Right cardiac atrium (tissue), 5 donors: ENCODE measurements at regions not wholly inside any gene's neighbourhood (a gene's known extent, or its start where the extent isn't known, plus 50 kb on each side); places are given as distances from the start of the nearest gene placed in this dataset.

Experiments used
- ATAC-seq, 2 donors: fragments of 200-7000 bp; cut with Tn5 transposase; one replicate each; pipeline versions ENCODE4 v1.8.0 to v1.9.1; 2020; ENCODE audit warnings: moderate library complexity in 2 of 2, mild to moderate bottlenecking in 1 of 2
- DNase-seq, 3 donors: peaks; one replicate each; pipeline ENCODE4 v3.0.0-alpha.2; 2020
- H3K27ac ChIP-seq: one replicate; pipeline ENCODE4 v1.5.1; 2013; ENCODE audit warnings: mild to moderate bottlenecking, low read length, control low read depth, moderate library complexity
- H3K27me3 ChIP-seq: one replicate; pipeline ENCODE4 v1.6.1; 2013; ENCODE audit not compliant: control insufficient read depth, insufficient read depth
- H3K4me1 ChIP-seq: one replicate; pipeline ENCODE4 v1.6.1; 2013; ENCODE audit warnings: low read length; ENCODE audit not compliant: control insufficient read depth, insufficient read depth
- H3K4me3 ChIP-seq: one replicate; pipeline ENCODE4 v1.5.1; 2013; ENCODE audit warnings: low read length, control low read depth
- H3K9me3 ChIP-seq: one replicate; pipeline ENCODE4 v1.6.1; 2013; ENCODE audit warnings: low read length; ENCODE audit not compliant: control insufficient read depth
- WGBS: extraction: QIAGEN DNeasy Blood & Tissue Kit; methylation state at CpG from one replicate; pipeline ENCODE4 v1.1.7; 2013; 5-methylcytosine and 5-hydroxymethylcytosine counted together
- intact Hi-C, 4 donors: fragments of 100-400 bp; cut with DNase I; formaldehyde crosslinking; loops; one replicate each; pipeline versions ENCODE4 v1.11.0 to v1.14.0; 2022 to 2023
- donor health status: healthy with polysubstance abuse.
- donor health status: DM: no; HTN: yes; CAD: no.
- donor health status: DM: no; HTN: no; CAD: no.
- donor health status: DM: no; HTN: yes; CAD: no; lungs with severe emphysema.
- donor health status: DM: yes; HTN: yes; CAD: no.

GRCh38 chr6:166774770-166775169, 147.7 kb upstream of the RPS6KA2 start:
- H3K9me3 ChIP-seq = no peaks in the 10 kb centered on the region
- DNase-seq (peak in 1 of 3 donors; percentile 10), ATAC-seq (no peak)
- intact Hi-C loops = loop anchor here (5.0 to 10.0 kb wide), 5 partner anchors 178 to 370 kb away; partner anchors contain the start of gene RNASET2 (in 1 of the 4)
- no peak overlapping the region for H3K4me3 ChIP-seq
- WGBS = 64% methylated on average over 12 of the region's 12 CpGs
- H3K4me1 ChIP-seq = no peaks in the 10 kb centered on the region
- H3K27ac ChIP-seq = no peak overlapping the region
- no peaks in the 10 kb centered on the region for H3K27me3 ChIP-seq

- no peak for ATAC-seq
- intact Hi-C loops = loop anchor here in 3 of 4 donors (10.0 kb wide), 3 partner anchors 181 to 371 kb away; partner anchors contain the start of gene RNASET2 (in 1 of the 3)
- 83% methylated on average over 8 of the region's 8 CpGs for WGBS
- no peak overlapping the region for H3K4me3 ChIP-seq
- DNase-seq = peak in 1 of 3 donors; percentile 14
- H3K9me3 ChIP-seq = no peaks in the 10 kb centered on the region
- no peaks in the 10 kb centered on the region for H3K27me3 ChIP-seq
- H3K4me1 ChIP-seq = no peaks in the 10 kb centered on the region
- no peak overlapping the region for H3K27ac ChIP-seq
These were observed 147.2 kb upstream of the RPS6KA2 start for GRCh38 chr6:166774292-166774691.

- H3K27ac ChIP-seq = no peak overlapping the region
- intact Hi-C loops = loop anchor here in 3 of 4 donors (10.0 kb wide), 3 partner anchors 182 to 372 kb away; partner anchors contain the start of gene RNASET2 (in 1 of the 3)
- no peaks in the 10 kb centered on the region for H3K4me1 ChIP-seq
- no peaks in the 10 kb centered on the region for H3K27me3 ChIP-seq
- no peaks in the 10 kb centered on the region for H3K9me3 ChIP-seq
- ATAC-seq (no peak), DNase-seq (peak in 1 of 3 donors; percentile 3)
- WGBS = 74% methylated on average over 8 of the region's 8 CpGs
- no peak overlapping the region for H3K4me3 ChIP-seq
These were observed 145.5 kb upstream of the RPS6KA2 start for GRCh38 chr6:166772518-166772917.

- no peaks in the 10 kb centered on the region for H3K4me1 ChIP-seq
- H3K27ac ChIP-seq = no peak overlapping the region
- no peaks in the 10 kb centered on the region for H3K9me3 ChIP-seq
- no peaks in the 10 kb centered on the region for H3K27me3 ChIP-seq
- ATAC-seq (no peak), DNase-seq (no peak)
- intact Hi-C loops = loop anchor here in 3 of 4 donors (10.0 kb wide), 3 partner anchors 183 to 373 kb away; partner anchors contain the start of gene RNASET2 (in 1 of the 3)
- 92% methylated on average over 13 of the region's 13 CpGs for WGBS
- no peak overlapping the region for H3K4me3 ChIP-seq
These were observed 144.7 kb upstream of the RPS6KA2 start for GRCh38 chr6:166771701-166772100.

GRCh38 chr6:166770216-166771116, 143.4 kb upstream of the RPS6KA2 start:
- no peak overlapping the region for H3K4me3 ChIP-seq
- ATAC-seq (no peak), DNase-seq (no peak)
- no peaks in the 10 kb centered on the region for H3K9me3 ChIP-seq
- WGBS = 80% methylated on average over 19 of the region's 19 CpGs
- H3K27me3 ChIP-seq = no peaks in the 10 kb centered on the region
- no peak overlapping the region for H3K27ac ChIP-seq
- H3K4me1 ChIP-seq = no peaks in the 10 kb centered on the region
- intact Hi-C loops = loop anchor here in 3 of 4 donors (10.0 kb wide), 3 partner anchors 184 to 374 kb away; partner anchors contain the start of gene RNASET2 (in 1 of the 3)

- 86% methylated on average over 7 of the region's 7 CpGs for WGBS
- intact Hi-C loops = loop anchor here in 3 of 4 donors (10.0 kb wide), 3 partner anchors 185 to 375 kb away; partner anchors contain the start of gene RNASET2 (in 1 of the 3)
- Histone ChIP-seq H3K27ac (no peak overlapping the region), H3K4me3 (no peak overlapping the region), H3K4me1 (no peaks in the 10 kb centered on the region), H3K9me3 (no peaks in the 10 kb centered on the region), H3K27me3 (no peaks in the 10 kb centered on the region)
- ATAC-seq (no peak), DNase-seq (no peak)
These were observed 142.6 kb upstream of the RPS6KA2 start for GRCh38 chr6:166769648-166770047.

DNA sequence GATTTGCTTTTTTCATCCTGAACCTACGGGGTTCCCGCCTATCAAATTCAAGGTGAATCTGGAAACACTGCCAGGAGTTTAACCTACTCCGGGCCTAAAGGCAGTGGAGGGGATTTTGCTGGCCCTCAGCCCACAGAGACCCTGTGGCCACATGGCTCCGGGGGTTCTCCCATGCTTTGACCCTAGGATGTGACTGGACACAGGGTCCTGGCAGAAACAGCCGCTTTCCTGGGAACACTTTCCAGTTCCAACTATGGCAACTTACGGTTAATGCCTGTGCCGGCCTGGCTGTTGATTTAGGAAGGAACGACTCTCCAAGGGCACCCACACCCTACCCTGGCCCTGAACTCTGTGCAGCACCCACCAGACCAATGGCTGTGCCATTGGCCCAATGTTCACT, 141.7 kb upstream of the RPS6KA2 start:
- ATAC-seq (no peak), DNase-seq (no peak)
- intact Hi-C loops = no loop called here
- no peaks in the 10 kb centered on the region for H3K27me3 ChIP-seq
- H3K4me1 ChIP-seq = no peaks in the 10 kb centered on the region
- H3K9me3 ChIP-seq = no peaks in the 10 kb centered on the region
- H3K27ac ChIP-seq = no peak overlapping the region
- H3K4me3 ChIP-seq = no peak overlapping the region
- whole genome bisulfite sequencing = 78% methylated on average over 8 of the region's 8 CpGs

DNA sequence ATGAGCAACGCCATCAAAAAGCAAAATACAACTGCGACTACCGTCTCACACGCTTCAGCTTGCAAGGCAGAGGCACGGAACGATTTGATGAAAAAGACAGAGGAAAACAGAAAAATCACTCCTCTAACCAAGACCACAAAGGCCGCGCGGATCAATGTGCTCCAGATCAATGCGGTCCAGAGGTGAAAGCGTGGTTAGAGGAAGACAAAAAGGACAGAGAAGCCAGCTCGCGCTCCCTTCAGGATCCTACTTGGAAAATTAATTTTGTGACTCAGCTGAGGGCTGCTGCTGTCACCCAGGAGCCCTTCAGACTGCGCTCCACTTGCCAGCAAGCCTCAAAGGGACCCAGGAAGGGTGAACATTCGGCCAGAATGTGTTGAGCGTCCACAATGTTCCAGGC, 140.2 kb upstream of the RPS6KA2 start:
- intact Hi-C loops = no loop called here
- DNase-seq (no peak), ATAC-seq (no peak)
- H3K4me1 ChIP-seq = no peaks in the 10 kb centered on the region
- WGBS = 82% methylated on average over 16 of the region's 16 CpGs
- H3K9me3 ChIP-seq = no peaks in the 10 kb centered on the region
- H3K27ac ChIP-seq = no peak overlapping the region
- no peak overlapping the region for H3K4me3 ChIP-seq
- H3K27me3 ChIP-seq = no peaks in the 10 kb centered on the region

- 77% methylated on average over 10 of the region's 10 CpGs for WGBS
These were observed 139.7 kb upstream of the RPS6KA2 start for GRCh38 chr6:166766769-166767168.

DNA sequence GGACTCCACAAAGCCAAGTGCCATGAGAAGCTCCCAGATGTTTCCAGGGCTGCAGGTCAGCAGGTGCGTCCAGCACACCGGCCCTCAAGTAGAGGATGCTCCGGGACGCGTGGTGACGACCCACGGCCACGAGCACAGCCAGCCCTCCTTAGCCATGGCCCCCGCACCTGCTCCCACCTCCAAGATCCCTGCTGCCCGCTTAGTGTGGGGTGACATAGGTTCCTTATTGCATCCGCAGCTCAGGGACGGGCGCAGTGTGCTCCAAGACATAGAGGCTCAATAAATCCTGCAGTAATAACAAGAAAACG, 138.1 kb upstream of the RPS6KA2 start:
- Histone ChIP-seq H3K9me3 (no peaks in the 10 kb centered on the region), H3K27ac (no peak overlapping the region), H3K4me1 (no peaks in the 10 kb centered on the region), H3K27me3 (no peaks in the 10 kb centered on the region), H3K4me3 (no peak overlapping the region)
- ATAC-seq (no peak), DNase-seq (no peak)
- intact Hi-C loops = no loop called here
- 96% methylated on average over 14 of the region's 14 CpGs for WGBS

More at GRCh38 chr6:166766769-166767168, 139.7 kb upstream of the RPS6KA2 start:
- Histone ChIP-seq H3K27ac (no peak overlapping the region), H3K9me3 (no peaks in the 10 kb centered on the region), H3K4me3 (no peak overlapping the region), H3K4me1 (no peaks in the 10 kb centered on the region), H3K27me3 (no peaks in the 10 kb centered on the region)
- DNase-seq (no peak), ATAC-seq (no peak)
- intact Hi-C loops = no loop called here

DNA sequence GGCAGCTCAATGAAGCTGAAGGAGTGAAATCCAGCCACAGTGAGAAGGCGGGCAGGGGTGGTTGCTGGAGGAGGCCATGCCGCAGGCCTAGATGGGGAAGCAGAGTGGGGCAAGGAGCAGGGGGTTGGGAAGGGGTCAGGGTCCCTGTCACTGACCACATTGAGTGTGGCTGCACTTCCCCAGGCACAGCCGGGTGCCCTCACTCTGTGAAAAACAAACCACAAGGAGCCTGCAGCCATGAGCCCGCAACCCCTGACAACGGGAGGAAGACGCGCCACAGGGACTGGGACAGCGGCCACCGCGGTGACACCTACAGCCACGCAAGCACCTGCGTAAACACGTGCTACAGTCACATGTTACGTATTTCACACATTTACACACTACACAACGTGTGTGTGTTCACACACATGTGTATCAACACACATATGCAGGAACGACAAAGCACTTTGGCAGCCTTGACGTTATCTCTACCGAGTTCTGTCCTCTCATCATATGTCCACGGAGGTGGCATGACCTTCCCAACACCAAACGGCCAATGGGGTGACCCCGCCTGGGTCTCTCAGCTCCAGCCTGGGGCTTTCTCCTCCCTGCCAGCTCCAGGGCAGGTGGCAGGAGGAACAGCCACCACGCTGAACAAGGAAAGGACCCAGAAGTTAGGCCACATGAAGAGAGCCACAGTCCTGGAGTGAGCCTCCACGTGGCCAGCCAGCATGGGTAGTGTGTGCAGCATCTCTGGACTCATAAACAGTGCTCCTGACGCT, 137.6 kb upstream of the RPS6KA2 start:
- no peak for ATAC-seq
- Histone ChIP-seq H3K4me1 (no peaks in the 10 kb centered on the region), H3K27ac (no peak overlapping the region), H3K4me3 (no peak overlapping the region), H3K9me3 (no peaks in the 10 kb centered on the region), H3K27me3 (no peaks in the 10 kb centered on the region)
- WGBS = 94% methylated on average over 24 of the region's 24 CpGs
- intact Hi-C loops = no loop called here
- no peak for DNase-seq
